ENCODE measurements at regions not wholly inside any gene's neighbourhood (a gene's known extent, or its start where the extent isn't known, plus 50 kb on each side); places are given as distances from the start of the nearest gene placed in this dataset.

DNA sequence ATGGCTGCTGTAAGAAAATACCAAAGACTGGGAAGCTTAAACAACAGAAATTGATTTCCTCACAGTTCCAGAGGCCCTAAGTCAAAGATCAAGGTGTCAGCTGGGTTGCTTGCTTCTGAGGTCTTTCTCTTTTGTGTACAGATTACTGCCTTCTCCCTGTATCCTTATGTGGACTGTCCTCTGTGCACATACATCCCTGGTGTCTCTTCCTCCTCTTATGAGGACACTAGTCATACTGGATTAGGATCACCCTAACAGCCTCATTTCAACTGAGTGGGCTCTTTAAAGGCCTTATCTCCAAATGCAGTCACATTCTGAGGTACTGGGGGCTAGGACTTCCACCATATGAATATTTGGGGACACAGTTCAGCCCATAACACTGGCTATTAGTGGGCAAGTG, 130.0 kb upstream of the DTNBP1 start:
- Histone ChIP-seq H3K27ac (no peak overlapping the region), H3K4me3 (no peak overlapping the region), H3K4me1 (peaks cover 8% of the 10 kb centered on the region), H3K9me3 (no peaks in the 10 kb centered on the region), H3K36me3 (no peaks in the 10 kb centered on the region), H3K27me3 (ENCODE audit: low read depth) (no peaks in the 10 kb centered on the region)
- DNase-seq: no peak
- intact Hi-C loops (cut with DNase I): no loop called here
- no peak for TF ChIP-seq CTCF (IDR thresholded peaks at IDR 0.05)
- no peak for ATAC-seq

GRCh38 chr6:15791448-15792181, 128.8 kb upstream of the DTNBP1 start:
- Histone ChIP-seq H3K36me3 (no peaks in the 10 kb centered on the region), H3K4me3 (no peak overlapping the region), H3K4me1 (peaks cover 8% of the 10 kb centered on the region), H3K27ac (peak overlapping the region; percentile 53), H3K9me3 (no peaks in the 10 kb centered on the region), H3K27me3 (ENCODE audit: low read depth) (no peaks in the 10 kb centered on the region)
- intact Hi-C loops (cut with DNase I): no loop called here
- ATAC-seq (peak; percentile 72 to 80), DNase-seq (no peak)
- TF ChIP-seq CTCF (IDR thresholded peaks at IDR 0.05): no peak

GRCh38 chr6:15790116-15790515, 127.3 kb upstream of the DTNBP1 start:
- no peak overlapping the region for H3K4me3 ChIP-seq
- no peak for TF ChIP-seq CTCF (IDR thresholded peaks at IDR 0.05)
- intact Hi-C loops (cut with DNase I): no loop called here
- H3K27me3 ChIP-seq (ENCODE audit: low read depth): no peaks in the 10 kb centered on the region
- no peak for DNase-seq
- H3K27ac ChIP-seq: no peak overlapping the region
- H3K9me3 ChIP-seq: no peaks in the 10 kb centered on the region
- H3K36me3 ChIP-seq: no peaks in the 10 kb centered on the region
- H3K4me1 ChIP-seq: peaks cover 8% of the 10 kb centered on the region
- ATAC-seq: no peak

GRCh38 chr6:15786846-15787245, 124.0 kb upstream of the DTNBP1 start:
- Histone ChIP-seq H3K4me3 (no peak overlapping the region), H3K4me1 (peaks cover 6% of the 10 kb centered on the region), H3K27ac (no peak overlapping the region), H3K9me3 (no peaks in the 10 kb centered on the region), H3K27me3 (ENCODE audit: low read depth) (no peaks in the 10 kb centered on the region), H3K36me3 (no peaks in the 10 kb centered on the region)
- no peak for TF ChIP-seq CTCF (IDR thresholded peaks at IDR 0.05)
- no peak for ATAC-seq
- intact Hi-C loops (cut with DNase I): no loop called here
- DNase-seq: no peak

- DNase-seq: no peak
- Histone ChIP-seq H3K27me3 (ENCODE audit: low read depth) (no peaks in the 10 kb centered on the region), H3K9me3 (no peaks in the 10 kb centered on the region), H3K4me3 (no peak overlapping the region), H3K4me1 (no peaks in the 10 kb centered on the region), H3K36me3 (no peaks in the 10 kb centered on the region), H3K27ac (no peak overlapping the region)
- no peak for TF ChIP-seq CTCF (IDR thresholded peaks at IDR 0.05)
- intact Hi-C loops (cut with DNase I): no loop called here
- ATAC-seq: no peak
These were observed 120.7 kb upstream of the DTNBP1 start for GRCh38 chr6:15783484-15783883.

Measured in lower lobe of right lung (tissue), 2 donors.